Peyer's patch (tissue), 4 donors: ENCODE measurements at regions not wholly inside any gene's neighbourhood (a gene's known extent, or its start where the extent isn't known, plus 50 kb on each side); places are given as distances from the start of the nearest gene placed in this dataset.

ENCODE experiments used
- CTCF ChIP-seq, 6 experiments: fragments of 450-650 bp in 4 of 6; fragments of 200-600 bp in 2 of 6; sonication (generic) in 1 of 6; IDR thresholded peaks; one replicate each; pipeline ENCODE4 v1.5.1; 2017 to 2019; ENCODE audit warnings: antibody characterized with exemption in 6 of 6, mild to moderate bottlenecking in 3 of 6, moderate library complexity in 1 of 6
- POLR2A ChIP-seq, 2 donors: fragments of 450-650 bp; IDR thresholded peaks; one replicate each; pipeline ENCODE4 v1.5.1; 2017; ENCODE audit warnings: antibody characterized with exemption in 2 of 2, mild to moderate bottlenecking in 2 of 2, moderate library complexity in 2 of 2

GRCh38 chr2:217392930-217393584 is 533.2 kb upstream of the TNP1 start:
- TF ChIP-seq POLR2A (IDR thresholded peaks at IDR 0.05) (no peak), CTCF (IDR thresholded peaks at IDR 0.05) (no peak)
